GM18519 (cell line): ENCODE measurements at regions not wholly inside any gene's neighbourhood (a gene's known extent, or its start where the extent isn't known, plus 50 kb on each side); places are given as distances from the start of the nearest gene placed in this dataset.

Experiments
- ATAC-seq: cut with Tn5 transposase; IDR thresholded peaks from one replicate; pipeline ENCODE4 v1.9.1; 2021; ENCODE audit warnings: mild to moderate bottlenecking, moderate library complexity; ENCODE audit not compliant: unreplicated experiment, low FRiP score

DNA sequence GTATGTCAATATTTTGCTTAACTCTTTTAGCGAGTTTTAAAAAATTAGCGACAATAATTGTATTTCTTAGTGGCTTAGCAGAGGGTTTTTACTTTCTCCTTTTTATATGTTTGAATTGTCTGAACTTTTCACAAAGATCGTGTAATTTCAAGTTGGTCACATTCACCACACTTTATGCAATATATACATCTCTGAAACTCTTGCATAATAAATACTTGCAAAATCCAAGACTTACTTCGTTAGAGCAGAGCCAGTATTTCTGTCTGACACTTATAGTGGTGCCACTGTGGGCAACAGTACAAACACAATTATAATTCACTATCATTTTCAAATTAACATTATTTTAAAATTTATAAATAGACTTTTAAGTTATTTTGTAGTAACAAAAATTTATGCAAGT lies 62.0 kb downstream of the SUCNR1 start:
- no peak for ATAC-seq

DNA sequence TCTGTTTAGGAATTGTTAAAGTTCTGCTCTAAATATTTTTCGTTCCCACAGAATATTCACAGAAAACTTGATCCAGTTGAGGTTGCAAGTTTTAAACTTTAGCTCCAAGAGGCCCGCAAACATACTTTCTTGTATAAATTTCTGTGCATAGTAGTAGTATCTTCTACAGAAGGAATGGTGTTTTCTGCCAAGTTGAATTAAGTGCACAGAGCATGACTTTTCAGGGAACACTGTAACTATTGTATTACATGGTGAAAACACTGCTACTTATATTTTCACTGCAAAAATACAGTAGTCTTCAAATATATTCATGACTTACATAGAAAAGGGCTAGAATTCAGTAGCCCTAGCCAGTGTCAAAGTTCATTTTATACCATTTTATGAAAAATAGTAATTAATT lies 67.0 kb downstream of the SUCNR1 start:
- no peak for ATAC-seq

DNA sequence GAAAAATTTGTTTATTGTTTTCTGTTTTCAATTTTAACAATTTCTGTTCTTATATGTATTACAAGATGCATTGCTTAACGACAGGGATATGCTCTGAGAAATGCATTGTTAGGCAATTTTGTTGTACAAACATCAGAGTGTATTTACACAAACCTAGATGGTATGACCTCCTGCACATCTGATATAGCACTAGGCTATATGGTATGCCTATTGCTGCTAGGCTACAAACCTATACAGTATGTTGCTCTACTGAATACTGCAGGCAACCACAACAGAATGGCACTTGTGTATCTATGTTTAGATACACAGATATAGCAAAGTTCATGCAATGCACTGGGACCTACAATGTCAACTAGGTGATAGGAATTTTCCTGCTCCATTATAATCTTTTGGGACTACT lies 70.1 kb downstream of the SUCNR1 start:
- ATAC-seq = no peak

DNA sequence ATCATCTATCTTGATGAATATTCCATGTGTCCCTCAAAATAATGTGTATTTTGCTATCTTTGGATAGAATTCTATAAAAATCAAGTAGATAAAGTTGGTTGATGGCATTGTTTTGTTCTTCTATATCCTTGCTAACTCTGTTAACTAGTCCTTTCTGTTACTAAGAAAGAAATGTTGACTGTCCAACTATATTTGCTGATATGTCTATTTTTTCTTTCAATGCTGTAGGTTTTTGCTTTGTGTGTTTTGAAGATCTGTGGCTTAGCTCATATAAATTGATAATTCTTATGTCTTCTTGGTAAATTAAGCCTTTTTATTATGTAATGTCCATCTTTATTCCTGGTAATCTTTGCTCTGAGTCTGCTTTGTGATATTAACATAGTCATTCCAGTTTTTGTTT lies 70.9 kb downstream of the SUCNR1 start:
- no peak for ATAC-seq

DNA sequence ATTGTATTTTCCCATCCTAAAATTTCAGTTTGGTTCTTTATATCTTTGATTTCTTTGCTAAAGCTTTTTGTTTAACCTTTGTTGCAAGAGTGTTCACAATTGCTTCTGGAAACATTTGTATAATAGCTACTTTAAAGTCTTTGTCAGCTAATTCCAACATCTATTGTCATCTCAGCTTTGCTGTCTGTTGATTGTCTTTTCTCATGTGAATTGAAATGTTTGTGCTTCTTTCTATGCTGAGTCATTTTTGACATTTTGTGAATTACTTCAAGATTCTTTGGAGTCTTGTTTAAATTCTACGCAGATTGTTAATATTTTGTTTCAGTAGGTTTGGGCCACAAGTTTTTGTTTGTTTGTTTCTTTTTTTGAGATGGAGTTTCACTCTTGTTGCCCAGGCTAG lies 73.2 kb downstream of the SUCNR1 start:
- no peak for ATAC-seq

DNA sequence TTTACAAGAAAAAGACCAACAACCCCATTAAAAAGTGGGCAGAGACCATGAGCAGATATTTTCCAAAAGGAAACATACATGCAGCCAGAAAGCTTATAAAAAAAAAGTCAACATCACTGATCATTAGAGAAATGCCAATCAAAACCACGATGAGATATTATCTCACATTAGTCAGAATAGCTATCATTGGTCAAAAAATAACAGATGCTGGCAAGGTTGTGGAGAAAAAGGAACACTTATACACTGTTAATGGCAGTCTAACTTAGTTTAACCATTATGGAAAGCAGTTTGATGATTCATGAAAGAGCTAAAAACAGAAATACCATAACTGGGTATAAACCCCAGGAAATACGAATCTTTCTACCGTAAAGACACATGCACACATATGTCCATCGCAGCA lies 76.3 kb downstream of the SUCNR1 start:
- ATAC-seq = no peak

DNA sequence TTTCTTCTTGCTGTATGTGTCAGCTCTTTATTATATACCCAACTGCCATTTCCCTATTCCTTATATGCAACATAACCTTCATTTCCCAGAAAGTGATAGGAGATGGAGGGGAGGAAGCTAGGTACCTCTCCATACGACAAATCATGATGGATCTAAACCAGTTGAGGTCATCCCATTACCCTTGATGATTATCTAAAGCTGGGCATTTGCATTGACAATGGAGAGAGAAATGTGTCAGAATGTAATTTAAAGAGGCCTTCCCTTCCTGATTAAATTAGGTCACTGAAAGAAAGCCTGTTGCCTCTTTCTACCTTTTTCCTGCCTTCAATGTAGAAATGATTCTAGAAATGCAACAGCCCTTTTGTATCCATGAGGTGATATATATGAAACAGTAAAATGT lies 81.9 kb downstream of the SUCNR1 start:
- ATAC-seq = no peak

DNA sequence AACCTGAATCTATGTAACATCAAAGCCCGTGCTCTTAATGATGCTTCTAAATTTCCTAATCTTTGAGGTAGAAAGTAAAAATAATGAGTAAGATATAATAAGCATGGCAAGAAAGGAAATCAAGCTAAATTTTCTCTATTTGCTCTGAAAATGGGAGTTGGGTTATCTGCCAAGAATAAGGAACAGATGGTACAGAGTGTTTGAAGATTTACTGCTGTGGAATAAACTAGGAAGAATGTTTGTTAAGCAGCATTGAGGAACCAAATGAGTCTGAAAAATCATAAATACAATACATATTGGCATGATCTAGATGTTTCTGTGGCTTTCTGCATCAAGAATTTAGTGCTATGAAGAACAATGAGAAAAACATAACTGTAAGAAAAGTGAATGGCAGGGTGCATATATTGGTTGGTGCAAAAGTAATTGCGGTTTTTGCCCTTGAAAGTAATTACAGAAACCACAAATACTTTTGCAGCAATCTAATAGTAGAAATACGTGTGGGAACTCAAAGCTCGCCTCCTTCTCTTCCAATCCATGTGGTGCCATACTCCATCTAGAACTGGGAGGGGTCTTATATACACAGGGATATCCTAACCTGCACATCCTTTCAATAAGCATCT lies 87.6 kb downstream of the SUCNR1 start:
- ATAC-seq = no peak

DNA sequence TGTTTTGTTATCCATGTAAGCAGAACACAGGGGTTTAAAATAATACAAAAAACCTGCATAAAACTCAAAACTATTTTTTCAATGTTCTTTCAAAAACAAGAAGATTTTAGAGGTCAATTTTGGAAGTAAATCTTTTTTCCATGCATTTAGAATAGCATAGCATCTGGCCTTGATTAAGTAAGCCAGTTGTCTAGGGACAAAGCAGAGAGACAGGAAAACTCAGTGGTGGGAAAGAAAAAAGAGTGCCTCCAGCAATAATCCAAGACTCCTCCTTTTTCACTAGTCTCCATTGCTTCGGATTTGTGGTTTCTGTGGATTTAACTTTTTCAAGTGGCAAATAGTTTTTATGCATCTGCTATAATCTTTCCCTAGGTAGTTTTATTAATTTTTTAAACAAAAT lies 88.9 kb downstream of the SUCNR1 start:
- no peak for ATAC-seq

DNA sequence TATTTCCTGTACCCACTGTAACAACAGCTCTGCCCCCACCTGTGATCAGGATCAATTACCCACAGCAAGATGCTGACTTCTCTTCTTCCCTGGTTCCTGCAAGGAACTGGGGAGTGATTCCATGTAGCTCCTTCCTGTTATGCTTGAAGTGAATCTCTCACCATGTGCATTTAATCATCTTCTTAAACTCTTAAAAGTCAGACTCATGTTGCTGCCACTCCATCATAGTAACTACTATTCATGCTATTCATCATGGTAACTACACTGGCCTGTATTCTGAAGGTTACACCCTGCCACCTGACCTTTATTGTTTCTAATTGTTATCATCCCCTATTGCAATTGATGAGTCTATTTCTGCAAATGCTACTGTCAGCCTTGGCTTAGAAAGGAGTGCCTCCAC lies 89.5 kb downstream of the SUCNR1 start:
- ATAC-seq = no peak

DNA sequence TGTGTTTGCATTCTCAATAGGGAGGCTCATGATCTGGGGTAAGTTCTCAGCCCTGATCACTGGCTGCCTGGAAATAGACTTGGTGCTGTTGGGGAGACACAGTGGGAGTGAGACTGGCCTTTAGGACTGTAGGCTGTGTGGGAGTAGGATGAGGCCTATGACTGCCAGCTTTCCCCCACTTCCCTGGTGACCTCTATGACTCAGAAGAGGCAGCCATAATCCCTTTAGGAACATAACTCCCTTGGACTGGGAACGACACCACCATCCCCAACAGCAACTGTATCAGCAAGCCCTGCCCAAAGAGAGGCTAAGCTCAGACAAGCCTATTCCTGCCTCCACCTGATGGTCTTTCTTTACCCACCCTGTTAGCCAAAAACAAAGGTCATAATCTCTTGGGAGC lies 91.3 kb downstream of the SUCNR1 start:
- no peak for ATAC-seq

DNA sequence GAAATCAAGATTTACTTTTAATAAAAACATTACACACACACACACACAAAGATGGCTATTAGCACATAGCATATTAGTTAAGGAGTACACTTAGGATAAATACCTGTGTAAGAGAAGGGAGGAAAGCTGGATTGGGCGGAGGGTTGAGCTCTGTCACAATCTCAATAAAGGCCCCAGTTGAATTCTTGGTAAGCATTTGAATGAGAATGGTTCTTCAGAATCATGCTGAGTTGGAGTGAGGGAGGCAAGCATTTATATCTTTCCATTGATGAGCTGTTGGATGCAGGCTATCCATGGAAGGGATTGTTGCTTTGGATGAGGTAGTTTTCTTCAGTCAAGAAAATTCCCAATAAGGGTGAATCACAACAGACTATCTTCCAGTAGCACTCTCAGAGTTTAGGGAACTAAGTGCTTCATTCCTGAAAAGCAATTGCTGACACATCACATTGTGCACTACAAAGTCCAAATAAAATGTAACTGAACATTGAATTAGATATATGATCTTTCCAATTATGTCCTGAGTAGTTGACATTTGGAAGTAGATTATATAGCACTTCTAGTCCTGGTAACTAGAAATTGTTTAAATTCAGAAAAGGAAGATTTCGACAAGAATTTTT lies 95.7 kb downstream of the SUCNR1 start:
- ATAC-seq = no peak

DNA sequence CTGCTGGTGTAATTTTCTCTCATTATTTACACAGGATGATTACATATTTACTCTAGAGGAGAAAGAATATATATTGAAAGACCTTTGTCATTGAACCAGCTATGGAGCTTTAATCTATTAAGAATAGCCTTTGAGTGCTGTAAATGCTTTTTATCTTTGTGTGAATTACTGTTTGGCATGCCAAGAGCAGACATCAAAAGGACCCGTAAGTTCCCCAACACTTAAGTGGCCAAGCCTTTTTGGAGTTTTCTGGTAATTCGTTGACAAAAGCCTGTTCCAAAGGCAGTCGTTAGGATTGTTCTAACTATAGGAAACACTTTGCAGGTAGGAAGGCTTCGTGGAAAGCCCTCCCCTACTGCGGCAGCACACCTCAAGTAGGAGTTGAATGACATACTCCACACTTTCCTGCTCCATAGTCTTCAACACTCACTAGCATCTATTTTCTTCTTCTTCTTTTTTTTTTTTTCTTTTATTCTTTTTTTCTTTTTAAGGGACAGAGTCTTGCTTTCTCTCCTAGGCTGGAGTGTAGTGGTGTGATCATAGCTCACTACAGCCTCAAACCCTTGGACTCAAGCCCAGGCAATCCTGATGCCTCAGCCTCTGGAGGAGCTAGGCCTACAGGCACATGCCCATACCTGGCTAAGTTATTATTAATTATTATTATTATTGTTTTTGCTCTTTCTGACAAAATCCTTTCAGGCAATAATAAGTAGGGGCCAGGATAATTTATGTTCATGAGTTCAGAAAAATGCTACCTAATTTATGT lies 98.6 kb downstream of the SUCNR1 start:
- no peak for ATAC-seq

DNA sequence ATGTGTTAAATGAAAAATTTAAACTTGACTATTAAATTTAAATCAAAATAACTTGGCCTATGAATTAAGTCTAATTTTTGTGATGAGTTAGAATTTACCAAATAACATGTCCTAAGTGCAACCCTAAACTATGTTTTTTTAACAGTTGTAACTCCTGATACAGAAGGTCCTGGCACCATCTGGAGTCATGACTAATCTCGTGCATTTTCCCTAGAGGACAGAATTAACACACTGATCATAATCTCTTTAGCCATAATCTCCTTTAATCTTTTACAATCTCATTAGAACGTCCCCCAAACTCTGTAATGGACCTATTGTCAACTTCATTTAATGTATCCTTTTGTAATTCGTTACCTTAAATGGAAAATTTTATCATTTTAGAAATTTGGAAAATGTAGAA lies 100.6 kb downstream of the SUCNR1 start:
- no peak for ATAC-seq

DNA sequence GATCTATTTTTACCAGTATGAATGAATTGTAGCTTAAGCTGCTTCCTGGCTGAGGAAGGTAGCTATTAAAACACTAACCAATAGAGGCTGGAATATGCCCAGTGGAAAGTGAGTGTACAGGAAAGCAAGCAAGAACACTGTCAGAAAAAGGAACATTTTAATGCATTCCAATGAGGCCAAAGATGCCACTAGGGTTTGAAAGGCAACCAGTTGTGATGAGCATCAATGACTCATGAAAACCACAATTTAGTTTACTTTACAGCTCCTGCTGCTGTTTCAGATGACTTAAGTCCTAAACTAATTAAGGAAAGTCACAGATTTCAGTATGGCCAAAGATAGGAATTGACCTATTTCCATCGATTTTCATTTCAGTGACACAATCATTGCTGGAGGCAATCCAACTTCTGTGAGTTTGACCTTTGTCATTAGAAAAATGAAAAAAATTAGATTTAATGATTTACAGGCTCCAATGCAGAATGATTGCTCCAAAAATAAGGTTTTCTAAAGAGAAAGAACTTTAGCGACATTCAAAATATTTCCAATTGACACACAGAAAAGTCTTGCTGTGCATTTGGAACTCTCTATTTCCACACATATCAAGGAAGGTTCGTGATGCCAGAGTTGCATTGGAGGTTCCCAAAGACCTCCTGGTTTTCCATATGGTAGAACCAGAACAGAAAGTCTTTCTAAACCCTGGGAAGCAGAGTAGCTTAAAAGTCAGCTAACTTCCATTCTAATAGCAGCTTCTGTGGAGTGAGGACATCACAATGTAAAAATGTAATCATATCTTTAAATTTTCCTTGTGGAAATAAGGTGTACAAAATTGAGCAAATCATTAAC lies 103.0 kb downstream of the SUCNR1 start:
- ATAC-seq = no peak

DNA sequence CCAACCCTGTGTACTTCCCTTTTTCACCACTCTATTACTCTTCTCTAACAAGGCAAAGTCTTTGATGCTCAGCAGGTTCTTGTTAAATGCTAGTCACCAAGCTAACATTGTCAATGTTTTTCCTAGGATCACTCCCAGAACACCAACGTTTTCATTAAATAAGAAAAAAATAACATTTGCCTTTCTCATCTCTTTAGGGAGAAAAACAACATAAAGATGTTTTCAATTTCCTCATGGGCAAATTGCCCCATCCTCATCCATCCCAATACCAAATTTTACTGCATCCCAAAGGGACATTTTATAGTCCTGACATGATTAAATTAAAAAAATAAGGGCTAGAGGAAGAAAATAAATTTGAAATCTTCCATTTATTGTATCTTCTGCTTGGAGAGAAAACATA lies 106.5 kb downstream of the SUCNR1 start:
- no peak for ATAC-seq

DNA sequence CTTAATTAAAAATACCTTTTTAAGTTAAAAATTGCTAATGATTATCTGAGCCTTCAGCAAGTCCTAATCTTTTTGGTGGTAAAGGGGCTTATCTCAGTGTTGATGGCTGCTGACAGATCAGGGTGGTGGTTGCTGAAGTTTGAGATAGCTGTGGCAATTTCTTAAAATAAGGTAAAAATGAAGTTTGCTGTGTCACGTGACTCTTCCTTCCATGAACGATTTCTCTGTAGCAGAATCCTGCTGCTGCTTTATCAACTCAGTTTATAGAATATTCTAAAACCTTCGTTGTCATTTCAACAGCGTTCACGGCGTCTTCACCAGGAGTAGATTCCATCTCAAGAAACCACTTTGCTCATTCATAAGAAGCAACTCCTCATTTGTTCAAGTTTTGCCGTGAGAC lies 110.1 kb downstream of the SUCNR1 start:
- no peak for ATAC-seq

DNA sequence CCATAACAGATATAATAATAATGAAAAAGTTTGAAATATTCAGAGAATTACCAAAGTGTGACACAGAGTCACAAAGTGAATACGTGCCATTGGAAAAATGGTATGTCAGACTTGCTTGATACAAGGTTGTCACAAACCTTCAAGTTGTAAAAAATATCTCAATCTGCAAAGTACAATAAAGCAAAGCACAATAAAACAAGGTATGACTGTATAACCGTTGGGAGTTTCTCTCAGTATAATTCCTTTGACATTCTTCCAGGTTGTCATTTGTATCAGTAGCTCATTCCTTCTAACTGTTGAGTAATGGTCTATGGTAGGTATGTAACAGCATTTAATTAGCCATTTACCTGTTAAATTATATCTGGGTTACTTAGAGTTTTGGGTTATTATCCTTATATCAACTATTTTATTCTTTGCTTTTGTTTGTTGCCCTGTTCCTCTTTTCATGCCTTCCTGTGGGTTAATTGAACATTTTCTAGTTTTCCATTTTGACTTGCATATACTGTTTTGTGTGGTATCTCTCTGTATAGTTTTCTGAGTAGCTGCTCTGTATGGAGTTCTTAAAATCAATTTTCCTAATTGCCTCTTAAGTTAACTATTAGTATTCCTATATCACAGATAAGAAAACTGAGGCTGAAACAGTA lies 112.5 kb downstream of the SUCNR1 start:
- no peak for ATAC-seq

DNA sequence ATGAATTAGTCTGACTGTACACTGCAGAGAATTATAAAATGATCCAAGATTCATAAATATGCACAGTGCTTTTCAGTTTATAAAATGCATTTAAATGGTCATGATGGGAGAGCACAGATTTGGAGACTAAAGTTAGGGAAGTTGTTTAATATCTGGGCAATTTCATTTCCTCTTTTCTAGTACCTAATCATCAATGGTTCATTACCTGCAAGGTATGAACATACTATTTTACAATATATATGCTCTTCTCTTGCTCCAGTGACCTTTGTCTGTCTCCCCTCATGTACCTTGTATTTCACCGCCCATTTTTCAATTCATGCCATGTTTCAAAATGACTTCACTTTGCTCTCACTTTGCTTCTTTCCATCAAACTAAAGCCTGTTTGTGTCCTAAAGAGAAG lies 114.5 kb downstream of the SUCNR1 start:
- ATAC-seq = no peak

DNA sequence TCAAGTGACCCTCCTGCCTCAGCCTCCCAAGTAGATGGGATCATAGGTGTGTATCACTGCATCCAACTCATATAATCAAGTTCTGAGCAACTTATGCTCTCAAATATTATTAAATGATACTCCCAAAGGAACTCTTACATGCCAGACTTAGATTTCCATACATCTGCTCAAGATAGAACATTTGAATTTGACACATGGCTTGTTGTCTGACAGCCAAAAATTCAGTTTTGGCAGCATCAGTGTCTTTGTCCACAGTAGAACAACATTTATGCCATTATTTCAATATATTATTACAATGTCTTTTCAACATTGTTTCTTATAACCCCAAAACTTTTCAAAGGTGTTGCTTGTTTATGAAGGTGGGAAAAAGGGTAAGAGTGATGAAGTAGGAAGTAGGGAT lies 116.2 kb downstream of the SUCNR1 start:
- ATAC-seq = no peak
